ENCODE measurements at regions not wholly inside any gene's neighbourhood (a gene's known extent, or its start where the extent isn't known, plus 50 kb on each side); places are given as distances from the start of the nearest gene placed in this dataset.
"Not testable (repeated sequence)": the region's sequence is repeated elsewhere in the genome, so short reads cannot be mapped to it uniquely, and the experiment has no call there.

DNA sequence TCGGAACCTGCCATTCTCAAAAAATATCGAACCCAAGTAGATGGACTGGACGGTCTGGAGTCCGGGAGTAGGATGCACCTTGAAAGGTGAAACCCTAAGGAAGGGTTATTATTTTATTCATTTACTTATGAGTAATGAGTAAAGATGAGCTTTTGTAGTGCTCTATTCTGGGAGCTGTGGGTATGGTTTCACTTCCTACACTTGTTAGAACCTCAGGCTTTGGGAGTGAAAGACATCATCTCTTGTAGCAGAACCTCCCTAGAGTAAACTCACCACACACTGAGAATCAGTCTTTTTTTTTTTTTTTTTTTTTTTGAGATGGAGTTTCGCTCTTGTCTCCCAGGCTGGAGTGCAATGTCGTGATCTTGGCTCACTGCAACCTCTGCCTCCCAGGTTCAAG lies 389.4 kb upstream of the AUTS2 start:
- no peak overlapping the region for H3K4me3 ChIP-seq (ENCODE audit: insufficient read depth, low read depth, low read length, poor library complexity, severe bottlenecking)
- H3K36me3 ChIP-seq (ENCODE audit: control insufficient read depth, insufficient read depth, low read length): no peaks in the 10 kb centered on the region
- H3K9me3 ChIP-seq (ENCODE audit: control insufficient read depth, low read length): no peaks in the 10 kb centered on the region
- H3K4me1 ChIP-seq (ENCODE audit: control insufficient read depth, insufficient read depth, low read length, poor library complexity, severe bottlenecking): no peaks in the 10 kb centered on the region
- H3K27ac ChIP-seq (ENCODE audit: insufficient read depth, low read length, poor library complexity, severe bottlenecking): no peak overlapping the region
- H3K27me3 ChIP-seq (replicated peaks; ENCODE audit: control insufficient read depth, insufficient read depth, low read length, poor library complexity, severe bottlenecking): no peaks in the 10 kb centered on the region
- no peak for DNase-seq

DNA sequence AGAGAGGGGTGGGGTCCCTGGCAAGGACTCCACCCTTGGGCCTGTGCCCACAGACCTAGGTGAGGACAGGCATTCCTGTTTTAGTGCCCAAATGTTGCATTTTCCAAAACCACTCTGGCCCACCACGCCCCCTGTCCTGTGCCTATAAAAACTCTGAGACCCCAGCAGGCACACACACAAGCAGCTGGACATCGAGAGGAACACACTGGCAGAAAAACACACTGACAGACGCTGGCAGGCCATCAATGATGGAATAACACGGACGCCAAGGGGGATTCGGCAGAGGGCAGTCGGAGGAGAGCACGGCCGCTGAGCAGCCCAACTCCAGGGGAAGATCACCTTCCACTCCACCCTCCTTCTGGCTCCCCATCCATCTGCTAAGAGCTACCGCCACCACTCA lies 386.9 kb upstream of the AUTS2 start:
- no peaks in the 10 kb centered on the region for H3K9me3 ChIP-seq (ENCODE audit: control insufficient read depth, low read length)
- no peaks in the 10 kb centered on the region for H3K4me1 ChIP-seq (ENCODE audit: control insufficient read depth, insufficient read depth, low read length, poor library complexity, severe bottlenecking)
- DNase-seq: no peak
- no peak overlapping the region for H3K4me3 ChIP-seq (ENCODE audit: insufficient read depth, low read depth, low read length, poor library complexity, severe bottlenecking)
- no peak overlapping the region for H3K27ac ChIP-seq (ENCODE audit: insufficient read depth, low read length, poor library complexity, severe bottlenecking)
- no peaks in the 10 kb centered on the region for H3K27me3 ChIP-seq (replicated peaks; ENCODE audit: control insufficient read depth, insufficient read depth, low read length, poor library complexity, severe bottlenecking)
- H3K36me3 ChIP-seq (ENCODE audit: control insufficient read depth, insufficient read depth, low read length): no peaks in the 10 kb centered on the region

DNA sequence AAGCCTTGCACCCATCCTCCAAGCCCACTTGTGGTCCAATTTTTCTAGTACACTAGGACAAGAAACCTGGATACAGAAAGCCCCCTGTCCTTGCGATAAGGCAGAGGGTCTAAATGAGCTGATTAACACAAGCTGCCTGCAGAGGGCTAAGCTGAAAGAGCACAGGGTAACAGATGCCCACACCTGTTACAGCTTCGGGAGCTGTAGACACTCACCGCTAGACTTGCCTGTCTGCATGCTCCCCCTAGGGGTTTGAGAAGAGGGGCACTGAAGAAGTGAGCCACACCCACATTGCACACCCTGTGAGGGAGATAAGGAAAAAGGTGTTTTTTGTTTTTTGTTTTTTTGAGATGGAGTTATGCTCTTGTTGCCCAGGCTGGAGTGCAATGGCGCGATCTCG lies 386.5 kb upstream of the AUTS2 start:
- no peaks in the 10 kb centered on the region for H3K4me1 ChIP-seq (ENCODE audit: control insufficient read depth, insufficient read depth, low read length, poor library complexity, severe bottlenecking)
- H3K27me3 ChIP-seq (replicated peaks; ENCODE audit: control insufficient read depth, insufficient read depth, low read length, poor library complexity, severe bottlenecking): no peaks in the 10 kb centered on the region
- no peak for DNase-seq
- H3K9me3 ChIP-seq (ENCODE audit: control insufficient read depth, low read length): no peaks in the 10 kb centered on the region
- no peak overlapping the region for H3K27ac ChIP-seq (ENCODE audit: insufficient read depth, low read length, poor library complexity, severe bottlenecking)
- no peak overlapping the region for H3K4me3 ChIP-seq (ENCODE audit: insufficient read depth, low read depth, low read length, poor library complexity, severe bottlenecking)
- H3K36me3 ChIP-seq (ENCODE audit: control insufficient read depth, insufficient read depth, low read length): no peaks in the 10 kb centered on the region

- Histone ChIP-seq H3K4me1 (ENCODE audit: control insufficient read depth, insufficient read depth, low read length, poor library complexity, severe bottlenecking) (no peaks in the 10 kb centered on the region), H3K36me3 (ENCODE audit: control insufficient read depth, insufficient read depth, low read length) (no peaks in the 10 kb centered on the region), H3K27me3 (replicated peaks; ENCODE audit: control insufficient read depth, insufficient read depth, low read length, poor library complexity, severe bottlenecking) (no peaks in the 10 kb centered on the region), H3K9me3 (ENCODE audit: control insufficient read depth, low read length) (no peaks in the 10 kb centered on the region), H3K4me3 (ENCODE audit: insufficient read depth, low read depth, low read length, poor library complexity, severe bottlenecking) (no peak overlapping the region), H3K27ac (ENCODE audit: insufficient read depth, low read length, poor library complexity, severe bottlenecking) (no peak overlapping the region)
- DNase-seq: no peak
Observed at GRCh38 chr7:69213878-69214277, 384.4 kb upstream of the AUTS2 start.

DNA sequence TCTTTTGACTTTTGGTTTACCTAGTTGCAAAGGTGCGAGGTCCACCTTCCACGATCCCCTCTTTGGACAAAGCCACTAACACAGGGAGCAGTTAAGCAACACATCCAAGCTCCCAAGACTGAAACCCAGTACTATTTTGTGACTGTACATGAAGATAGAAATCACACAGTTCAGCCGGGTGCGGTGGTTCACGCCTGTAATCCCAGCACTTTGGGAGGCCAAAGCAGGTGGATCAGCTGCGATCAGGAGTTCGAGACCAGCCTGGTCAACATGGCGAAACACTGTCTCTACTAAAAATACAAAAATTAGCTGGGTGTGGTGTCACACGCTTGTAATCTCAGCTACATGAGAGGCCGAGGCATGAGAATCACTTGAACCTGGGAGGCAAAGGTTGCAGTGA lies 382.8 kb upstream of the AUTS2 start:
- not testable (repeated sequence) for H3K27ac ChIP-seq (ENCODE audit: insufficient read depth, low read length, poor library complexity, severe bottlenecking); H3K9me3 ChIP-seq (ENCODE audit: control insufficient read depth, low read length); H3K36me3 ChIP-seq (ENCODE audit: control insufficient read depth, insufficient read depth, low read length); H3K4me1 ChIP-seq (ENCODE audit: control insufficient read depth, insufficient read depth, low read length, poor library complexity, severe bottlenecking); H3K4me3 ChIP-seq (ENCODE audit: insufficient read depth, low read depth, low read length, poor library complexity, severe bottlenecking); DNase-seq; H3K27me3 ChIP-seq (replicated peaks; ENCODE audit: control insufficient read depth, insufficient read depth, low read length, poor library complexity, severe bottlenecking)

- H3K27ac ChIP-seq (ENCODE audit: insufficient read depth, low read length, poor library complexity, severe bottlenecking): no peak overlapping the region
- H3K9me3 ChIP-seq (ENCODE audit: control insufficient read depth, low read length): no peaks in the 10 kb centered on the region
Observed at GRCh38 chr7:69217516-69218350, 380.5 kb upstream of the AUTS2 start.

GRCh38 chr7:69218576-69218975 lies 379.7 kb upstream of the AUTS2 start:
- DNase-seq: no peak
- no peaks in the 10 kb centered on the region for H3K36me3 ChIP-seq (ENCODE audit: control insufficient read depth, insufficient read depth, low read length)
- no peak overlapping the region for H3K27ac ChIP-seq (ENCODE audit: insufficient read depth, low read length, poor library complexity, severe bottlenecking)
- no peaks in the 10 kb centered on the region for H3K27me3 ChIP-seq (replicated peaks; ENCODE audit: control insufficient read depth, insufficient read depth, low read length, poor library complexity, severe bottlenecking)
- H3K9me3 ChIP-seq (ENCODE audit: control insufficient read depth, low read length): no peaks in the 10 kb centered on the region
- H3K4me3 ChIP-seq (ENCODE audit: insufficient read depth, low read depth, low read length, poor library complexity, severe bottlenecking): no peak overlapping the region
- H3K4me1 ChIP-seq (ENCODE audit: control insufficient read depth, insufficient read depth, low read length, poor library complexity, severe bottlenecking): no peaks in the 10 kb centered on the region

More at GRCh38 chr7:69217516-69218350, 380.5 kb upstream of the AUTS2 start:
- H3K36me3 ChIP-seq (ENCODE audit: control insufficient read depth, insufficient read depth, low read length): no peaks in the 10 kb centered on the region
- no peaks in the 10 kb centered on the region for H3K4me1 ChIP-seq (ENCODE audit: control insufficient read depth, insufficient read depth, low read length, poor library complexity, severe bottlenecking)
- no peak for DNase-seq
- H3K27me3 ChIP-seq (replicated peaks; ENCODE audit: control insufficient read depth, insufficient read depth, low read length, poor library complexity, severe bottlenecking): no peaks in the 10 kb centered on the region
- no peak overlapping the region for H3K4me3 ChIP-seq (ENCODE audit: insufficient read depth, low read depth, low read length, poor library complexity, severe bottlenecking)

DNA sequence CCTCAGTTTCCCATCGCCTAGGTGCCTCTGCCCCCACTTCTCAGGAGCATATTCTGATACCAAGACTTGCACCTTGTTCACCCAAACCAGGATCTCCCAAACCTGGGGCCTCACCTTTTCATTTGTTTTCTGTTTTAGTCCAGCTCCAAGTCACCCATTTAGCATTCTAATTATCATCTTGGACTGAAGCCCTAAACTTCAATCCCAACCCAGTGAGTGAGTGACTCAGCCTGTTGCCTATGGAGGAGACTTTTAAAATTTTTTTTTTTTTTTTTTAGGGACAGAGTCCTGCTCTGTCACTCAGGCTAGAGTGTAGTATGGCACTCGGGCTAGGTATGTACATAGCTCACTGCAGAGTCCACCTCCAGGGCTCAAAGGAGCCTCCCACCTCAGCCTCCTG lies 378.9 kb upstream of the AUTS2 start:
- no peak overlapping the region for H3K4me3 ChIP-seq (ENCODE audit: insufficient read depth, low read depth, low read length, poor library complexity, severe bottlenecking)
- no peak for DNase-seq
- H3K9me3 ChIP-seq (ENCODE audit: control insufficient read depth, low read length): no peaks in the 10 kb centered on the region
- no peak overlapping the region for H3K27ac ChIP-seq (ENCODE audit: insufficient read depth, low read length, poor library complexity, severe bottlenecking)
- no peaks in the 10 kb centered on the region for H3K36me3 ChIP-seq (ENCODE audit: control insufficient read depth, insufficient read depth, low read length)
- no peaks in the 10 kb centered on the region for H3K27me3 ChIP-seq (replicated peaks; ENCODE audit: control insufficient read depth, insufficient read depth, low read length, poor library complexity, severe bottlenecking)
- H3K4me1 ChIP-seq (ENCODE audit: control insufficient read depth, insufficient read depth, low read length, poor library complexity, severe bottlenecking): no peaks in the 10 kb centered on the region

GRCh38 chr7:69225259-69225943 lies 372.9 kb upstream of the AUTS2 start:
- H3K4me1 ChIP-seq (ENCODE audit: control insufficient read depth, insufficient read depth, low read length, poor library complexity, severe bottlenecking): no peaks in the 10 kb centered on the region
- no peaks in the 10 kb centered on the region for H3K27me3 ChIP-seq (replicated peaks; ENCODE audit: control insufficient read depth, insufficient read depth, low read length, poor library complexity, severe bottlenecking)
- H3K4me3 ChIP-seq (ENCODE audit: insufficient read depth, low read depth, low read length, poor library complexity, severe bottlenecking): no peak overlapping the region
- no peak for DNase-seq
- H3K27ac ChIP-seq (ENCODE audit: insufficient read depth, low read length, poor library complexity, severe bottlenecking): no peak overlapping the region
- no peaks in the 10 kb centered on the region for H3K36me3 ChIP-seq (ENCODE audit: control insufficient read depth, insufficient read depth, low read length)
- H3K9me3 ChIP-seq (ENCODE audit: control insufficient read depth, low read length): no peaks in the 10 kb centered on the region

DNA sequence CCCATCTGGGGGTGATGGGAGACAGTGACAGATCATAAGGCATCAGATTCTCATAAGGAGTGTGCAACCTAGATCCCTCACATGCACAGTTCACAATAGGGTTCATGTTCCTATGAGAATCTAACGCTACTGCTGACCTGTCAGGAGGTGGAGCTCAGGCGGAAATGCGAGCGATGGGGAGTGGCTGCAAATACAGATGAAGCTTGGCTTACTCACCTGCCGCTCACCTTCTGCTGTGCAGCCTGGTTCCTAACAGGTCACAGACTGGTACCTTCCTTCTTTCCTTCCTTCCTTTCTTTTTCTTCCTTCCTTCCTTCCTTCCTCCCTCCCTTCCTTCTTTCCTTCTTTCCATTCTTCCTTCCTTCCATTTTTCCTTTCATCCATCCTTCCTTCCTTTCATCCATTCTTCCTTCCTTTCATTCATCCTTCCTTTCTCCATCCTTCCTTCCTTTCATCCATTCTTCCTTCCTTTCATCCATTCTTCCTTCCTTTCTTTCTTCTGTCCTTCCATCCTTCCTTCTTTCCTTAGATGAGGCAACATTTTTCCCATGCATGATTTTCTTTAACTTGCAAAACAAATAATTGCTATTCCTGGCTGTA lies 370.0 kb upstream of the AUTS2 start:
- no peak for DNase-seq
- H3K4me1 ChIP-seq (ENCODE audit: control insufficient read depth, insufficient read depth, low read length, poor library complexity, severe bottlenecking): no peaks in the 10 kb centered on the region
- no peaks in the 10 kb centered on the region for H3K27me3 ChIP-seq (replicated peaks; ENCODE audit: control insufficient read depth, insufficient read depth, low read length, poor library complexity, severe bottlenecking)
- H3K27ac ChIP-seq (ENCODE audit: insufficient read depth, low read length, poor library complexity, severe bottlenecking): no peak overlapping the region
- H3K4me3 ChIP-seq (ENCODE audit: insufficient read depth, low read depth, low read length, poor library complexity, severe bottlenecking): no peak overlapping the region
- H3K9me3 ChIP-seq (ENCODE audit: control insufficient read depth, low read length): no peaks in the 10 kb centered on the region
- H3K36me3 ChIP-seq (ENCODE audit: control insufficient read depth, insufficient read depth, low read length): no peaks in the 10 kb centered on the region
